ENCODE measurements at regions not wholly inside any gene's neighbourhood (a gene's known extent, or its start where the extent isn't known, plus 50 kb on each side); places are given as distances from the start of the nearest gene placed in this dataset.

- intact Hi-C loops (cut with DNase I): no loop called here
- WGBS, 3 donors: 61 to 78% (median 64%) methylated on average over 5 of the region's 5 CpGs
- Histone ChIP-seq H3K9me3 (no peaks in the 10 kb centered on the region), H3K36me3 (no peaks in the 10 kb centered on the region), H3K27ac (no peak overlapping the region), H3K4me1 (ENCODE audit: insufficient read depth) (no peaks in the 10 kb centered on the region), H3K27me3 (no peaks in the 10 kb centered on the region), H3K4me3 (no peak overlapping the region)
- no peak for DNase-seq
- no peak for TF ChIP-seq POLR2A (IDR thresholded peaks at IDR 0.05)
- TF ChIP-seq CTCF (IDR thresholded peaks at IDR 0.05): no peak
- TF ChIP-seq EP300 (IDR thresholded peaks at IDR 0.05): no peak
These were observed 84.4 kb upstream of the CISTR start for GRCh38 chr12:53836119-53836655.

- 59 to 79% (median 70%) methylated on average over 2 of the region's 2 CpGs for WGBS, 3 donors
- Histone ChIP-seq H3K9me3 (no peaks in the 10 kb centered on the region), H3K27me3 (no peaks in the 10 kb centered on the region), H3K36me3 (no peaks in the 10 kb centered on the region), H3K4me1 (ENCODE audit: insufficient read depth) (no peaks in the 10 kb centered on the region), H3K4me3 (no peak overlapping the region), H3K27ac (no peak overlapping the region)
- no peak for DNase-seq
- TF ChIP-seq EP300 (IDR thresholded peaks at IDR 0.05): no peak
- no peak for TF ChIP-seq CTCF (IDR thresholded peaks at IDR 0.05)
- TF ChIP-seq POLR2A (IDR thresholded peaks at IDR 0.05): no peak
- intact Hi-C loops (cut with DNase I): no loop called here
These were observed 87.2 kb upstream of the CISTR start for GRCh38 chr12:53838978-53839377.

GRCh38 chr12:53840316-53840715 lies 88.5 kb upstream of the CISTR start:
- Histone ChIP-seq H3K9me3 (no peaks in the 10 kb centered on the region), H3K4me1 (ENCODE audit: insufficient read depth) (no peaks in the 10 kb centered on the region), H3K36me3 (no peaks in the 10 kb centered on the region), H3K4me3 (no peak overlapping the region), H3K27me3 (no peaks in the 10 kb centered on the region), H3K27ac (no peak overlapping the region)
- no peak for TF ChIP-seq POLR2A (IDR thresholded peaks at IDR 0.05)
- no peak for TF ChIP-seq EP300 (IDR thresholded peaks at IDR 0.05)
- TF ChIP-seq CTCF (IDR thresholded peaks at IDR 0.05): no peak
- intact Hi-C loops (cut with DNase I): no loop called here
- WGBS, 3 donors: 78 to 83% (median 79%) methylated on average over 4 of the region's 4 CpGs
- DNase-seq: no peak

- Histone ChIP-seq H3K27ac (no peak overlapping the region), H3K4me3 (no peak overlapping the region), H3K27me3 (no peaks in the 10 kb centered on the region), H3K9me3 (no peaks in the 10 kb centered on the region), H3K36me3 (no peaks in the 10 kb centered on the region), H3K4me1 (ENCODE audit: insufficient read depth) (no peaks in the 10 kb centered on the region)
- intact Hi-C loops (cut with DNase I): no loop called here
- WGBS, 3 donors: 45 to 58% (median 53%) methylated on average over 6 of the region's 6 CpGs
- TF ChIP-seq EP300 (IDR thresholded peaks at IDR 0.05) (no peak), CTCF (IDR thresholded peaks at IDR 0.05) (no peak), POLR2A (IDR thresholded peaks at IDR 0.05) (no peak)
- DNase-seq: no peak
These were observed 90.9 kb upstream of the CISTR start for GRCh38 chr12:53842686-53843085.

Data from ovary (tissue), 7 donors.